ENCODE measurements at regions not wholly inside any gene's neighbourhood (a gene's known extent, or its start where the extent isn't known, plus 50 kb on each side); places are given as distances from the start of the nearest gene placed in this dataset.

DNA sequence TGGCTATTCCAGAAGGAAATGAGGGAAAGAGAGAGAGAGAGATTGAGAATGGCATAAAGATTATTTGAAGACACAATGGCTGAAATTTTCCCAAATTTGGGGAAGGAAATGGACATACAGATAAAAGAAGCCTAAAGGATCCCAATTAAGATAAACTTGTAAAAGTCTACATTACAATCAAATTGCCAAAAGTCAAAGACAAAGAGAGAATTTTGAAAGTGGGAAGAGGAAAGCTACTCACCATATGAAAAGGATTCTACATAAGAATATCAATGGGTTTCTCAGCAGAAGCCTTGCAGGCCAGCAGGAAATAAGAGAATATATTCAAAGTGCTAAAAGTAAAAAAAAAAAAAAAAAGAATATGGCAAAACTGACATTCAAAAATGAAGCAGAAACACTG lies 233.0 kb upstream of the NFIA start:
- Mint-ChIP-seq H3K27me3 (ENCODE audit: insufficient read depth) (no peaks in the 10 kb centered on the region), H3K4me3 (no peak overlapping the region), H3K36me3 (ENCODE audit: low read depth) (peaks cover 5% of the 10 kb centered on the region), H3K27ac (peak overlapping the region; percentile 6), H3K9me3 (peaks cover 21% of the 10 kb centered on the region), H3K4me1 (no peaks in the 10 kb centered on the region)
- TF ChIP-seq, protein P1, sequence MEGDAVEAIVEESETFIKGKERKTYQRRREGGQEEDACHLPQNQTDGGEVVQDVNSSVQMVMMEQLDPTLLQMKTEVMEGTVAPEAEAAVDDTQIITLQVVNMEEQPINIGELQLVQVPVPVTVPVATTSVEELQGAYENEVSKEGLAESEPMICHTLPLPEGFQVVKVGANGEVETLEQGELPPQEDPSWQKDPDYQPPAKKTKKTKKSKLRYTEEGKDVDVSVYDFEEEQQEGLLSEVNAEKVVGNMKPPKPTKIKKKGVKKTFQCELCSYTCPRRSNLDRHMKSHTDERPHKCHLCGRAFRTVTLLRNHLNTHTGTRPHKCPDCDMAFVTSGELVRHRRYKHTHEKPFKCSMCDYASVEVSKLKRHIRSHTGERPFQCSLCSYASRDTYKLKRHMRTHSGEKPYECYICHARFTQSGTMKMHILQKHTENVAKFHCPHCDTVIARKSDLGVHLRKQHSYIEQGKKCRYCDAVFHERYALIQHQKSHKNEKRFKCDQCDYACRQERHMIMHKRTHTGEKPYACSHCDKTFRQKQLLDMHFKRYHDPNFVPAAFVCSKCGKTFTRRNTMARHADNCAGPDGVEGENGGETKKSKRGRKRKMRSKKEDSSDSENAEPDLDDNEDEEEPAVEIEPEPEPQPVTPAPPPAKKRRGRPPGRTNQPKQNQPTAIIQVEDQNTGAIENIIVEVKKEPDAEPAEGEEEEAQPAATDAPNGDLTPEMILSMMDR (conservative IDR thresholded peaks at IDR 0.05), result no peak
- Histone ChIP-seq H3K4me1 (ENCODE audit: control insufficient read depth, insufficient read depth, low read length) (no peaks in the 10 kb centered on the region), H3K27ac (ENCODE audit: low read depth, low read length) (no peak overlapping the region), H3K36me3 (ENCODE audit: control insufficient read depth, insufficient read depth, low read length) (no peaks in the 10 kb centered on the region), H3K9ac (ENCODE audit: extremely low read depth, low read length, poor library complexity, severe bottlenecking) (no peak overlapping the region), H3K27me3 (ENCODE audit: control insufficient read depth, insufficient read depth, low read length, poor library complexity, severe bottlenecking) (no peaks in the 10 kb centered on the region), H3K4me3 (ENCODE audit: low read length) (no peak overlapping the region), H3K9me3 (ENCODE audit: control insufficient read depth, low read length) (peaks cover 6% of the 10 kb centered on the region)
- DNase-seq, result no peak

- Mint-ChIP-seq H3K4me1 (no peaks in the 10 kb centered on the region), H3K9me3 (peaks cover 23% of the 10 kb centered on the region), H3K4me3 (no peak overlapping the region), H3K36me3 (ENCODE audit: low read depth) (peaks cover 5% of the 10 kb centered on the region), H3K27ac (peak overlapping the region; percentile 8), H3K27me3 (ENCODE audit: insufficient read depth) (no peaks in the 10 kb centered on the region)
- Histone ChIP-seq H3K4me1 (ENCODE audit: control insufficient read depth, insufficient read depth, low read length) (no peaks in the 10 kb centered on the region), H3K27ac (ENCODE audit: low read depth, low read length) (no peak overlapping the region), H3K9me3 (ENCODE audit: control insufficient read depth, low read length) (peaks cover 7% of the 10 kb centered on the region), H3K4me3 (ENCODE audit: low read length) (no peak overlapping the region), H3K27me3 (ENCODE audit: control insufficient read depth, insufficient read depth, low read length, poor library complexity, severe bottlenecking) (no peaks in the 10 kb centered on the region), H3K36me3 (ENCODE audit: control insufficient read depth, insufficient read depth, low read length) (no peaks in the 10 kb centered on the region), H3K9ac (ENCODE audit: extremely low read depth, low read length, poor library complexity, severe bottlenecking) (no peak overlapping the region)
- TF ChIP-seq, protein P1 (conservative IDR thresholded peaks at IDR 0.05), result peak; percentile 83
- no peak for DNase-seq
- WGBS, 2 experiments (ENCODE audit: insufficient coverage in 1 of 2, insufficient read length in 1 of 2), result 0% methylated on average over 1 of the region's 1 CpG; no CpG with 5 or more reads in 1 of the 2 experiments
Observed at GRCh38 chr1:60848583-60849188, 233.7 kb upstream of the NFIA start.

GRCh38 chr1:60847855-60848582 lies 234.3 kb upstream of the NFIA start:
- WGBS, 2 experiments (ENCODE audit: insufficient coverage in 1 of 2, insufficient read length in 1 of 2), result 80 to 84% methylated on average over 3 to 4 of the region's 4 CpGs
- H3K9me3 Mint-ChIP-seq, result peaks cover 23% of the 10 kb centered on the region
- H3K9me3 ChIP-seq (ENCODE audit: control insufficient read depth, low read length), result peaks cover 7% of the 10 kb centered on the region
- H3K36me3 ChIP-seq (ENCODE audit: control insufficient read depth, insufficient read depth, low read length), result no peaks in the 10 kb centered on the region
- peaks cover 5% of the 10 kb centered on the region for H3K36me3 Mint-ChIP-seq (ENCODE audit: low read depth)
- H3K27me3 Mint-ChIP-seq (ENCODE audit: insufficient read depth), result no peaks in the 10 kb centered on the region
- no peak overlapping the region for H3K4me3 ChIP-seq (ENCODE audit: low read length)
- TF ChIP-seq, protein P1 (conservative IDR thresholded peaks at IDR 0.05), result no peak
- no peaks in the 10 kb centered on the region for H3K4me1 Mint-ChIP-seq
- H3K9ac ChIP-seq (ENCODE audit: extremely low read depth, low read length, poor library complexity, severe bottlenecking), result no peak overlapping the region
- H3K27me3 ChIP-seq (ENCODE audit: control insufficient read depth, insufficient read depth, low read length, poor library complexity, severe bottlenecking), result no peaks in the 10 kb centered on the region
- H3K27ac ChIP-seq (ENCODE audit: low read depth, low read length), result peak overlapping the region; percentile 3
- peak; percentile 65 for DNase-seq
- H3K4me1 ChIP-seq (ENCODE audit: control insufficient read depth, insufficient read depth, low read length), result no peaks in the 10 kb centered on the region
- H3K27ac Mint-ChIP-seq, result peak overlapping the region; percentile 8
- no peak overlapping the region for H3K4me3 Mint-ChIP-seq
